Liver (tissue), 8 donors: ENCODE measurements at regions not wholly inside any gene's neighbourhood (a gene's known extent, or its start where the extent isn't known, plus 50 kb on each side); places are given as distances from the start of the nearest gene placed in this dataset.

Experiments
- DNase-seq: peaks from one replicate; pipeline ENCODE4 v3.0.0-alpha.2; 2017; ENCODE audit warnings: low spot score
- H3K27ac ChIP-seq, 2 donors: one replicate each; pipeline ENCODE4 v1.7.0; 2013; ENCODE audit warnings: inconsistent platforms in 2 of 2, low read length in 2 of 2, control low read depth in 1 of 2, low read depth in 1 of 2, mild to moderate bottlenecking in 1 of 2
- H3K27me3 ChIP-seq, 4 donors: one replicate each; pipeline versions ENCODE4 v1.6.1 to v1.7.0; 2013; ENCODE audit warnings: low read length in 3 of 4, inconsistent platforms in 1 of 4, mild to moderate bottlenecking in 1 of 4, moderate library complexity in 1 of 4; ENCODE audit not compliant: control insufficient read depth in 4 of 4, insufficient read depth in 4 of 4
- H3K36me3 ChIP-seq, 4 donors: one replicate each; pipeline versions ENCODE4 v1.6.1 to v1.7.0; 2013; ENCODE audit warnings: low read length in 3 of 4, mild to moderate bottlenecking in 3 of 4, low read depth in 1 of 4, moderate library complexity in 1 of 4; ENCODE audit not compliant: control insufficient read depth in 4 of 4, insufficient read depth in 3 of 4
- H3K4me1 ChIP-seq, 4 donors: one replicate each; pipeline versions ENCODE4 v1.6.1 to v1.7.0; 2013; ENCODE audit warnings: low read length in 3 of 4, mild to moderate bottlenecking in 3 of 4, moderate library complexity in 1 of 4; ENCODE audit not compliant: control insufficient read depth in 4 of 4, insufficient read depth in 4 of 4
- H3K4me3 ChIP-seq, 3 donors: one replicate each; pipeline versions ENCODE4 v1.6.1 to v1.7.0; 2013; ENCODE audit warnings: low read length in 3 of 3, control low read depth in 1 of 3, low read depth in 1 of 3, mild to moderate bottlenecking in 1 of 3
- H3K9ac ChIP-seq, 2 donors: one replicate each; pipeline ENCODE4 v1.7.0; 2013; ENCODE audit warnings: low read length in 2 of 2, mild to moderate bottlenecking in 2 of 2, moderate library complexity in 2 of 2, control low read depth in 1 of 2, low read depth in 1 of 2
- H3K9me3 ChIP-seq, 4 donors: one replicate each; pipeline versions ENCODE4 v1.6.1 to v1.7.0; 2013; ENCODE audit warnings: low read length in 3 of 4; ENCODE audit not compliant: control insufficient read depth in 4 of 4
- CTCF ChIP-seq: fragments of 150-350 bp; IDR thresholded peaks from 2 replicates; pipeline ENCODE4 v1.5.1; 2017; ENCODE audit warnings: improper control_type of control experiment, low read depth, low read length; ENCODE audit not compliant: missing input control
- EGR1 ChIP-seq, 2 donors: IDR thresholded peaks; 2 replicates each; pipeline ENCODE4 v1.6.1; 2016 to 2018; ENCODE audit warnings: antibody characterized with exemption in 2 of 2, low read depth in 2 of 2
- FOXA1 ChIP-seq: IDR thresholded peaks from 2 replicates; pipeline ENCODE4 v1.6.1; 2016; ENCODE audit warnings: antibody characterized with exemption
- FOXA2 ChIP-seq: IDR thresholded peaks from 2 replicates; pipeline ENCODE4 v1.6.1; 2016; ENCODE audit warnings: antibody characterized with exemption
- HNF4A ChIP-seq, 2 donors: conservative IDR thresholded peaks; 2 replicates each; pipeline ENCODE4 v1.6.1; 2016; ENCODE audit warnings: antibody characterized with exemption in 2 of 2, mild to moderate bottlenecking in 2 of 2
- HNF4G ChIP-seq: IDR thresholded peaks from 2 replicates; pipeline ENCODE4 v1.6.1; 2016; ENCODE audit warnings: antibody characterized with exemption
- MAX ChIP-seq: IDR thresholded peaks from 2 replicates; pipeline ENCODE4 v1.6.1; 2016; ENCODE audit warnings: antibody characterized with exemption
- NR2F2 ChIP-seq: IDR thresholded peaks from 2 replicates; pipeline ENCODE4 v1.6.1; 2016; ENCODE audit warnings: antibody characterized with exemption
- RAD21 ChIP-seq, 2 donors: IDR thresholded peaks; 2 replicates each; pipeline ENCODE4 v1.6.1; 2016; ENCODE audit warnings: antibody characterized with exemption in 2 of 2, mild to moderate bottlenecking in 2 of 2
- REST ChIP-seq: IDR thresholded peaks from 2 replicates; pipeline ENCODE4 v1.6.1; 2016; ENCODE audit warnings: antibody characterized with exemption, mild to moderate bottlenecking
- TAF1 ChIP-seq: conservative IDR thresholded peaks from 2 replicates; pipeline ENCODE4 v1.6.1; 2016; ENCODE audit warnings: antibody characterized with exemption, mild to moderate bottlenecking
- YY1 ChIP-seq: IDR thresholded peaks from 2 replicates; pipeline ENCODE4 v1.6.1; 2016; ENCODE audit warnings: antibody characterized with exemption, mild to moderate bottlenecking
- ZBTB33 ChIP-seq: IDR thresholded peaks from 2 replicates; pipeline ENCODE4 v1.6.1; 2016; ENCODE audit warnings: antibody characterized with exemption
- WGBS: extraction: QIAGEN DNeasy Blood & Tissue Kit; methylation state at CpG from one replicate; pipeline ENCODE4 v1.1.7; 2013; 5-methylcytosine and 5-hydroxymethylcytosine counted together
- donor health status: healthy.
- donor health status: healthy.
- donor health status: healthy.
- donor health status: healthy.
- donor health status: healthy.

GRCh38 chr7:125089171-125089570, 159.5 kb upstream of the POT1 start:
- no peaks in the 10 kb centered on the region for H3K9me3 ChIP-seq
- H3K36me3 ChIP-seq: no peaks in the 10 kb centered on the region
- no peaks in the 10 kb centered on the region for H3K4me1 ChIP-seq
- 82% methylated on average over 3 of the region's 3 CpGs for WGBS
- no peaks in the 10 kb centered on the region for H3K27me3 ChIP-seq
- DNase-seq: no peak
- H3K27ac ChIP-seq: no peak overlapping the region
- TF ChIP-seq HNF4G (no peak), NR2F2 (no peak), MAX (no peak), YY1 (no peak)
- no peak overlapping the region for H3K4me3 ChIP-seq
- no peak overlapping the region for H3K9ac ChIP-seq

GRCh38 chr7:125088555-125088954, 158.9 kb upstream of the POT1 start:
- no peaks in the 10 kb centered on the region for H3K4me1 ChIP-seq
- no peak overlapping the region for H3K27ac ChIP-seq
- H3K36me3 ChIP-seq: no peaks in the 10 kb centered on the region
- no peaks in the 10 kb centered on the region for H3K9me3 ChIP-seq
- DNase-seq: no peak
- WGBS: 92% methylated on average over 1 of the region's 1 CpG
- no peak overlapping the region for H3K4me3 ChIP-seq
- no peak for TF ChIP-seq RAD21 (IDR thresholded peaks at IDR 0.05)
- TF ChIP-seq HNF4A (conservative IDR thresholded peaks at IDR 0.05): no peak
- TF ChIP-seq EGR1 (IDR thresholded peaks at IDR 0.05; ENCODE audit: low read depth in 2 of 2): no peak
- TF ChIP-seq HNF4G: no peak
- TF ChIP-seq TAF1: no peak
- no peak for TF ChIP-seq YY1
- no peak for TF ChIP-seq FOXA2
- TF ChIP-seq CTCF: no peak
- TF ChIP-seq ZBTB33: no peak
- no peak overlapping the region for H3K9ac ChIP-seq
- H3K27me3 ChIP-seq: no peaks in the 10 kb centered on the region

- Histone ChIP-seq H3K4me1 (no peaks in the 10 kb centered on the region), H3K9ac (no peak overlapping the region), H3K27me3 (no peaks in the 10 kb centered on the region), H3K9me3 (no peaks in the 10 kb centered on the region), H3K36me3 (no peaks in the 10 kb centered on the region), H3K27ac (no peak overlapping the region), H3K4me3 (no peak overlapping the region)
- no peak for DNase-seq
- TF ChIP-seq RAD21 (IDR thresholded peaks at IDR 0.05) (no peak), FOXA1 (no peak), REST (no peak)
These were observed 155.5 kb upstream of the POT1 start for GRCh38 chr7:125085084-125085483.
